ENCODE measurements at regions not wholly inside any gene's neighbourhood (a gene's known extent, or its start where the extent isn't known, plus 50 kb on each side); places are given as distances from the start of the nearest gene placed in this dataset.

GRCh38 chr4:74631988-74632387, 162.3 kb downstream of the BTC start:
- TF ChIP-seq ZFX (IDR thresholded peaks at IDR 0.05; ENCODE audit: borderline replicate concordance) (no peak), CTCF (IDR thresholded peaks at IDR 0.05) (no peak)
